Fibroblast of peridontal ligament (primary cell): ENCODE measurements at regions not wholly inside any gene's neighbourhood (a gene's known extent, or its start where the extent isn't known, plus 50 kb on each side); places are given as distances from the start of the nearest gene placed in this dataset.
"Not testable (repeated sequence)": the region's sequence is repeated elsewhere in the genome, so short reads cannot be mapped to it uniquely, and the experiment has no call there.

Experiments
- DNase-seq: peaks from one replicate; pipeline ENCODE4 v3.0.0-alpha.2; 2010; ENCODE audit errors: extremely low read depth

- no peak for DNase-seq
These were observed 705.5 kb upstream of the PCDH9 start for GRCh38 chr13:67935626-67936025.

- DNase-seq, result no peak
These were observed 704.6 kb upstream of the PCDH9 start for GRCh38 chr13:67934617-67935330.

GRCh38 chr13:67932991-67933390 is 702.9 kb upstream of the PCDH9 start:
- DNase-seq, result no peak

GRCh38 chr13:67917291-67917987 is 687.3 kb upstream of the PCDH9 start:
- no peak for DNase-seq

GRCh38 chr13:67916650-67917049 is 686.5 kb upstream of the PCDH9 start:
- DNase-seq, result no peak

GRCh38 chr13:67914535-67914934 is 684.4 kb upstream of the PCDH9 start:
- DNase-seq, result no peak

- not testable (repeated sequence) for DNase-seq
These were observed 672.8 kb upstream of the PCDH9 start for GRCh38 chr13:67902960-67903359.

GRCh38 chr13:67880916-67881315 is 650.8 kb upstream of the PCDH9 start:
- DNase-seq, result peak; percentile 44

GRCh38 chr13:67878376-67878775 is 648.2 kb upstream of the PCDH9 start:
- DNase-seq, result no peak

GRCh38 chr13:67877031-67877430 is 646.9 kb upstream of the PCDH9 start:
- DNase-seq, result no peak

- no peak for DNase-seq
These were observed 637.1 kb upstream of the PCDH9 start for GRCh38 chr13:67867206-67867605.

- no peak for DNase-seq
These were observed 630.2 kb upstream of the PCDH9 start for GRCh38 chr13:67860315-67860714.

GRCh38 chr13:67859904-67860303 is 629.8 kb upstream of the PCDH9 start:
- no peak for DNase-seq

- DNase-seq, result no peak
These were observed 627.6 kb upstream of the PCDH9 start for GRCh38 chr13:67857581-67858310.

- no peak for DNase-seq
These were observed 626.8 kb upstream of the PCDH9 start for GRCh38 chr13:67856955-67857354.

GRCh38 chr13:67855741-67856238 is 625.7 kb upstream of the PCDH9 start:
- no peak for DNase-seq

GRCh38 chr13:67854990-67855389 is 624.9 kb upstream of the PCDH9 start:
- DNase-seq, result no peak

GRCh38 chr13:67844574-67844973 is 614.4 kb upstream of the PCDH9 start:
- no peak for DNase-seq

- DNase-seq, result no peak
These were observed 610.9 kb upstream of the PCDH9 start for GRCh38 chr13:67841071-67841470.

GRCh38 chr13:67833564-67833963 is 603.4 kb upstream of the PCDH9 start:
- DNase-seq, result no peak

- no peak for DNase-seq
These were observed 599.5 kb upstream of the PCDH9 start for GRCh38 chr13:67829641-67830040.

GRCh38 chr13:67827992-67828391 is 597.9 kb upstream of the PCDH9 start:
- DNase-seq, result no peak

GRCh38 chr13:67821606-67822005 is 591.5 kb upstream of the PCDH9 start:
- no peak for DNase-seq
